HG03066 (cell line): ENCODE measurements at regions not wholly inside any gene's neighbourhood (a gene's known extent, or its start where the extent isn't known, plus 50 kb on each side); places are given as distances from the start of the nearest gene placed in this dataset.

ENCODE experiments used
- ATAC-seq: cut with Tn5 transposase; IDR thresholded peaks from one replicate; pipeline ENCODE4 v1.9.1; 2021; ENCODE audit warnings: low read depth; ENCODE audit not compliant: unreplicated experiment

DNA sequence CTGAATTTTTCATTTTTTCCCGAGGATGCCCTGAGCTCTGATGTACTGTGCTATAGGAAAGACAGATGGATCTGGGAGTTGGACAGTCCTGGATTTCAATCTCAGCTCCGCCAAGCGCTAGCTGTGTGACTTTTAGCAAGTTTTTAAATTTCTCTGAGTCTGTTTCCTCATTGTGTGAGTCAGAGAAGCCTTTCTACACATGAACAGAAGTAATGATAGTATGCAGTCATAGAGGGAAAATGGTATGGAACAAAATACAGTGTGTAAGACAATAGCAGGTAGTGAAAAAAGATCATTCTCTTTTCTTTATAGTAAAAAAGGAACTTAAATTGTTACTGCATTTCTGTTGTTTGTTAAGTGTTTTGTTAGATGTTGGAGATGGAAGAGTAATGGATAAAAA is 52.4 kb upstream of the PPM1B start:
- ATAC-seq, result no peak

GRCh38 chr2:44118257-44118656 is 50.4 kb upstream of the PPM1B start:
- no peak for ATAC-seq
